ENCODE measurements at regions not wholly inside any gene's neighbourhood (a gene's known extent, or its start where the extent isn't known, plus 50 kb on each side); places are given as distances from the start of the nearest gene placed in this dataset.

DNA sequence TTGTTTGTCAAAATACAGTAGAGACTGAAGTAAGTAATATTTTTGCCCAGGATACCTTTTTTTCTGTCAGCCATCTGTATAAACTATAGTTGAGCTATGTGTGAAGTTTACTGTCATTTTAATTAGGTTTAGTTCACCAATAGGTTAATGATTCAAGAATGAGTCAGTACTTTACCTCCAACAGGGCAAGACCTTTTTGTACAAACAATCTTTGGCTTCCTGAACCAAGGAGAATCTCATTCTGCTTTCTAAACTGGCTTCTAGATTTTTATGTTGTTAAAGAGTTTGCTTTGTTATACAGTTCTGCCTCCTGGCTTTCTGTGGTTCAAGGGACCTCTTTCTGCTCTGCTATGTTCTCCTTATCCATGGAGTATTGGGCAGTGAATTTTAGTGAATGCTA, 412.0 kb upstream of the NR3C2 start:
- no peaks in the 10 kb centered on the region for H3K9me3 ChIP-seq (ENCODE audit: low read depth, low read length)
- H2AFZ ChIP-seq (ENCODE audit: low read length): no peak overlapping the region
- no peaks in the 10 kb centered on the region for H3K27me3 ChIP-seq (ENCODE audit: insufficient read depth, low read length)
- no peak overlapping the region for H3K27ac ChIP-seq (ENCODE audit: low read depth, low read length)
- TF ChIP-seq, protein P1, sequence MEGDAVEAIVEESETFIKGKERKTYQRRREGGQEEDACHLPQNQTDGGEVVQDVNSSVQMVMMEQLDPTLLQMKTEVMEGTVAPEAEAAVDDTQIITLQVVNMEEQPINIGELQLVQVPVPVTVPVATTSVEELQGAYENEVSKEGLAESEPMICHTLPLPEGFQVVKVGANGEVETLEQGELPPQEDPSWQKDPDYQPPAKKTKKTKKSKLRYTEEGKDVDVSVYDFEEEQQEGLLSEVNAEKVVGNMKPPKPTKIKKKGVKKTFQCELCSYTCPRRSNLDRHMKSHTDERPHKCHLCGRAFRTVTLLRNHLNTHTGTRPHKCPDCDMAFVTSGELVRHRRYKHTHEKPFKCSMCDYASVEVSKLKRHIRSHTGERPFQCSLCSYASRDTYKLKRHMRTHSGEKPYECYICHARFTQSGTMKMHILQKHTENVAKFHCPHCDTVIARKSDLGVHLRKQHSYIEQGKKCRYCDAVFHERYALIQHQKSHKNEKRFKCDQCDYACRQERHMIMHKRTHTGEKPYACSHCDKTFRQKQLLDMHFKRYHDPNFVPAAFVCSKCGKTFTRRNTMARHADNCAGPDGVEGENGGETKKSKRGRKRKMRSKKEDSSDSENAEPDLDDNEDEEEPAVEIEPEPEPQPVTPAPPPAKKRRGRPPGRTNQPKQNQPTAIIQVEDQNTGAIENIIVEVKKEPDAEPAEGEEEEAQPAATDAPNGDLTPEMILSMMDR (IDR thresholded peaks at IDR 0.05; ENCODE audit: extremely low read depth, low read depth, low read length): no peak
- H3K4me3 ChIP-seq (ENCODE audit: insufficient read depth, low read length): no peak overlapping the region
- no peak for DNase-seq (ENCODE audit: insufficient read length, low spot score, missing footprints)
- H3K4me2 ChIP-seq (ENCODE audit: insufficient read depth, low read length): no peak overlapping the region
- H3K79me2 ChIP-seq (ENCODE audit: insufficient read depth, low read length): no peaks in the 10 kb centered on the region
- no peaks in the 10 kb centered on the region for H3K4me1 ChIP-seq (ENCODE audit: insufficient read depth, low read length)
- H4K20me1 ChIP-seq (ENCODE audit: insufficient read depth, low read length): no peaks in the 10 kb centered on the region
- H3K36me3 ChIP-seq (ENCODE audit: insufficient read depth, low read length): no peaks in the 10 kb centered on the region

- Histone ChIP-seq H4K20me1 (ENCODE audit: insufficient read depth, low read length) (no peaks in the 10 kb centered on the region), H3K4me1 (ENCODE audit: insufficient read depth, low read length) (no peaks in the 10 kb centered on the region), H3K36me3 (ENCODE audit: insufficient read depth, low read length) (no peaks in the 10 kb centered on the region), H3K4me2 (ENCODE audit: insufficient read depth, low read length) (no peak overlapping the region), H3K27me3 (ENCODE audit: insufficient read depth, low read length) (no peaks in the 10 kb centered on the region), H3K79me2 (ENCODE audit: insufficient read depth, low read length) (no peaks in the 10 kb centered on the region), H3K9me3 (ENCODE audit: low read depth, low read length) (no peaks in the 10 kb centered on the region), H3K27ac (ENCODE audit: low read depth, low read length) (no peak overlapping the region), H3K4me3 (ENCODE audit: insufficient read depth, low read length) (no peak overlapping the region), H2AFZ (ENCODE audit: low read length) (no peak overlapping the region)
- DNase-seq (ENCODE audit: insufficient read length, low spot score, missing footprints): no peak
- TF ChIP-seq, protein P1 (IDR thresholded peaks at IDR 0.05; ENCODE audit: extremely low read depth, low read depth, low read length): no peak
These were observed 410.0 kb upstream of the NR3C2 start for GRCh38 chr4:148852092-148852699.

GRCh38 chr4:148850257-148850995, 408.2 kb upstream of the NR3C2 start:
- Histone ChIP-seq H2AFZ (ENCODE audit: low read length) (no peak overlapping the region), H4K20me1 (ENCODE audit: insufficient read depth, low read length) (no peaks in the 10 kb centered on the region)
- TF ChIP-seq, protein P1 (IDR thresholded peaks at IDR 0.05; ENCODE audit: extremely low read depth, low read depth, low read length): no peak

DNA sequence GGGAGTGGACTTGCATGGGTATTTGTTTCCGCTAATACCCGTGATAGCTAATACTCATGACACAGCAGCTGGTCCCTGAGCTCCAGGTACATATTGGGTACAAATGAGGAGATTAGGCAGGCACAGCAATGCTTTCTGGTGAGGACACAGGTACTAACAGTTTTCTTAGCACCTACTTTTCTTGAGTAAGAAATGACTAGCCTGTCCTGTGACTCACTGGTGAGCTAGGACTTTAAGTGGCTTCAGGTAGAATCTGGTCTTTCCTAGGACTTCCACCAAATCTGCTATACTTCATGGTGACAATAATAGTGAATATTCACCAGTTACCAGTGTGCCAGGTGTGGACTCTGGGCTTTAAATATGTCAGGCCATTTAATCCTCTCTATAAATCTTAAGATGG, 407.4 kb upstream of the NR3C2 start:
- H3K36me3 ChIP-seq (ENCODE audit: insufficient read depth, low read length): no peaks in the 10 kb centered on the region

More at GRCh38 chr4:148850257-148850995, 408.2 kb upstream of the NR3C2 start:
- Histone ChIP-seq H3K27me3 (ENCODE audit: insufficient read depth, low read length) (no peaks in the 10 kb centered on the region), H3K4me3 (ENCODE audit: insufficient read depth, low read length) (no peak overlapping the region), H3K79me2 (ENCODE audit: insufficient read depth, low read length) (no peaks in the 10 kb centered on the region), H3K9me3 (ENCODE audit: low read depth, low read length) (no peaks in the 10 kb centered on the region), H3K36me3 (ENCODE audit: insufficient read depth, low read length) (no peaks in the 10 kb centered on the region), H3K4me1 (ENCODE audit: insufficient read depth, low read length) (no peaks in the 10 kb centered on the region), H3K27ac (ENCODE audit: low read depth, low read length) (no peak overlapping the region), H3K4me2 (ENCODE audit: insufficient read depth, low read length) (no peak overlapping the region)
- DNase-seq (ENCODE audit: insufficient read length, low spot score, missing footprints): no peak

More for the DNA sequence above, 407.4 kb upstream of the NR3C2 start:
- Histone ChIP-seq H3K4me1 (ENCODE audit: insufficient read depth, low read length) (no peaks in the 10 kb centered on the region), H3K4me2 (ENCODE audit: insufficient read depth, low read length) (no peak overlapping the region), H3K27me3 (ENCODE audit: insufficient read depth, low read length) (no peaks in the 10 kb centered on the region), H3K4me3 (ENCODE audit: insufficient read depth, low read length) (no peak overlapping the region), H3K9me3 (ENCODE audit: low read depth, low read length) (no peaks in the 10 kb centered on the region), H2AFZ (ENCODE audit: low read length) (no peak overlapping the region), H3K79me2 (ENCODE audit: insufficient read depth, low read length) (no peaks in the 10 kb centered on the region), H3K27ac (ENCODE audit: low read depth, low read length) (no peak overlapping the region), H4K20me1 (ENCODE audit: insufficient read depth, low read length) (no peaks in the 10 kb centered on the region)
- TF ChIP-seq, protein P1 (IDR thresholded peaks at IDR 0.05; ENCODE audit: extremely low read depth, low read depth, low read length): no peak
- DNase-seq (ENCODE audit: insufficient read length, low spot score, missing footprints): no peak
